A673 (cell line): ENCODE measurements at regions not wholly inside any gene's neighbourhood (a gene's known extent, or its start where the extent isn't known, plus 50 kb on each side); places are given as distances from the start of the nearest gene placed in this dataset.

Source experiments
- BruUV-seq: library from RNA; stranded (reverse); fragments of 400-500 nt; replicated peaks from 2 replicates; lab custom pipeline; 2021; lab: Mats Ljungman, UMichigan
- CTCF ChIA-PET: fragments of 300-600 bp; sonication (Branson Sonifier 250); formaldehyde crosslinking; loops from one replicate; lab custom pipeline; 2022; ENCODE audit warnings: antibody characterized with exemption; lab: Charles Lee
- POLR2A ChIA-PET: fragments of 300-600 bp; sonication (Branson Sonifier 250); formaldehyde crosslinking; loops from one replicate; lab custom pipeline; 2022; ENCODE audit warnings: antibody characterized with exemption; ENCODE audit not compliant: low non-redundant PET; lab: Charles Lee
- DNase-seq: peaks from one replicate; pipeline ENCODE4 v3.0.0-alpha.2; 2015; ENCODE audit warnings: low spot score
- H3K27ac ChIP-seq: fragments of 200-600 bp; sonication (generic); 2 replicates; pipeline ENCODE4 v1.5.1; 2016; ENCODE audit warnings: mixed run types, low read depth, mild to moderate bottlenecking, mixed read lengths, antibody characterized with exemption, low read length; ENCODE audit not compliant: poor library complexity, severe bottlenecking
- H3K27me3 ChIP-seq: fragments of 200-600 bp; sonication (generic); replicated peaks from 2 replicates; pipeline ENCODE4 v1.6.1; 2017; ENCODE audit warnings: mixed run types, low read depth, mild to moderate bottlenecking, mixed read lengths, antibody characterized with exemption, low read length; ENCODE audit not compliant: insufficient read depth, poor library complexity
- H3K36me3 ChIP-seq: fragments of 200-600 bp; sonication (generic); 2 replicates; pipeline ENCODE4 v1.6.1; 2016; ENCODE audit warnings: mixed run types, mild to moderate bottlenecking, mixed read lengths, antibody characterized with exemption, low read length; ENCODE audit not compliant: insufficient read depth, poor library complexity, severe bottlenecking
- H3K4me1 ChIP-seq: fragments of 200-600 bp; sonication (generic); 2 replicates; pipeline ENCODE4 v1.6.1; 2017; ENCODE audit warnings: mixed run types, mild to moderate bottlenecking, mixed read lengths, antibody characterized with exemption, low read length; ENCODE audit not compliant: insufficient read depth, poor library complexity, severe bottlenecking
- H3K4me3 ChIP-seq: fragments of 200-600 bp; sonication (generic); 2 replicates; pipeline ENCODE4 v1.5.1; 2016; ENCODE audit warnings: low read depth, mixed run types, mild to moderate bottlenecking, mixed read lengths, low read length; ENCODE audit not compliant: poor library complexity, severe bottlenecking
- H3K9me3 ChIP-seq: fragments of 200-600 bp; sonication (generic); 2 replicates; pipeline ENCODE4 v1.6.1; 2016; ENCODE audit warnings: mixed run types, low read depth, mild to moderate bottlenecking, mixed read lengths, antibody characterized with exemption, low read length; ENCODE audit not compliant: poor library complexity, severe bottlenecking
- CTCF ChIP-seq: fragments of 300-800, 200-600 bp; sonication (generic); conservative IDR thresholded peaks from 2 replicates; pipeline ENCODE4 v1.5.1; 2017; ENCODE audit warnings: low read depth, mild to moderate bottlenecking, antibody characterized with exemption, low read length, moderate library complexity, mixed read lengths
- EZH2 ChIP-seq: fragments of 200-600 bp; sonication (generic); IDR thresholded peaks from 2 replicates; pipeline ENCODE4 v1.6.1; 2017; ENCODE audit warnings: borderline replicate concordance, low read depth, mild to moderate bottlenecking, mixed read lengths, antibody characterized with exemption, low read length; ENCODE audit not compliant: poor library complexity, severe bottlenecking
- intact Hi-C: fragments of 100-400 bp; cut with micrococcal nuclease; formaldehyde crosslinking; loops from one replicate; pipeline ENCODE4 v1.10.0; 2022; ENCODE audit not compliant: unreplicated experiment

DNA sequence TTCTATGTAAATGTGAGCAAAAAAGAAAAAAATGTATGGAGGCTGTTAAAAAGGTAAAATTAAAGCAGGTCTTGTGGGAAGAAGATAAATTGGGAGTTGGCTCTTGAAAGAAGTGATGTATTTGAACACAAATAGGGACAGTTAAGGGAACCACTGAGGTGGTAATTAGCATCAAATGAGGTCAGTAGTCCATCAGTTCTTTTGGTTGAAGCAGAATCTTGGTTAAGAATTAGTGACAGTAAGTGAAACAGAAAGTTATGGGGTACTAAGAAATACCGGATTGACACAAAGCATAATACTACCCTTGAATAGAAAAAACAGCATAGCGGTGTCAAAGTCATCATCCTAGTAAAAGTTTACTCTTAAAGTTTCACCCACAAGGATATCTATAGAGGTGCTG lies 352.6 kb upstream of the VRK2 start:
- Histone ChIP-seq H3K4me1 (no peaks in the 10 kb centered on the region), H3K4me3 (no peak overlapping the region), H3K27ac (no peak overlapping the region), H3K36me3 (no peaks in the 10 kb centered on the region), H3K9me3 (peaks cover 10% of the 10 kb centered on the region), H3K27me3 (no peaks in the 10 kb centered on the region)
- intact Hi-C loops = no loop called here
- ChIA-PET POLR2A (no interaction called here), CTCF (no interaction called here)
- no peak for TF ChIP-seq EZH2
- TF ChIP-seq CTCF = no peak
- BruUV-seq = no TSS peak
- no peak for DNase-seq

DNA sequence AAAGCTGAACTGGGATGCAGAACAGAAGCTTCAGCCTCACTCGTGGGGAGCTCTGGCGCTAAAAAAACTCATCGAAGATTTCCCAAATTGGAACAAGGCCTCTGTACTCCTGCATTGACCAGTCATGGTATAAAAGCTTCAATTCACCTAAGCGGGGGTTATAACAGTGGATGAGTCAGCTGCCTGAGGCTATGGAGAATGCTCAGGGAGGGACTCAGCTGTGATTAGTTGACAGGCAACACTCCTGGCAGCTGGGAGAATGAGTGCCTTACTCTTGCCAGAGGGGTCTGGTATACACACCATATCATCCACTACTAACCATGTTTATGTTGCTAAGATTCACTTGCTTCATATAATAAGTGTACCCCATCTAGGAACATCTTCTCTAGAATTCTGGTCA lies 350.6 kb upstream of the VRK2 start:
- H3K27ac ChIP-seq = no peak overlapping the region
- BruUV-seq = no TSS peak
- POLR2A ChIA-PET = no interaction called here
- H3K36me3 ChIP-seq = no peaks in the 10 kb centered on the region
- H3K9me3 ChIP-seq = no peaks in the 10 kb centered on the region
- peak; percentile 34 for DNase-seq
- TF ChIP-seq CTCF (no peak), EZH2 (no peak)
- intact Hi-C loops = loop anchor here (5.0 kb wide), 1 partner anchor 149 kb away; no protein-coding TSS in a partner anchor
- no peaks in the 10 kb centered on the region for H3K27me3 ChIP-seq
- no peak overlapping the region for H3K4me3 ChIP-seq
- peaks cover 9% of the 10 kb centered on the region for H3K4me1 ChIP-seq
- CTCF ChIA-PET = no interaction called here

- no peak overlapping the region for H3K4me3 ChIP-seq
- no TSS peak for BruUV-seq
- ChIA-PET CTCF (no interaction called here), POLR2A (no interaction called here)
- H3K9me3 ChIP-seq = no peaks in the 10 kb centered on the region
- no peak for TF ChIP-seq CTCF
- no peak for TF ChIP-seq EZH2
- H3K36me3 ChIP-seq = no peaks in the 10 kb centered on the region
- H3K27ac ChIP-seq = no peak overlapping the region
- intact Hi-C loops = loop anchor here (5.0 kb wide), 1 partner anchor 151 kb away; no protein-coding TSS in a partner anchor
- peaks cover 14% of the 10 kb centered on the region for H3K4me1 ChIP-seq
- DNase-seq = no peak
- H3K27me3 ChIP-seq = no peaks in the 10 kb centered on the region
These were observed 348.2 kb upstream of the VRK2 start for GRCh38 chr2:57698392-57698791.
